ENCODE measurements at regions not wholly inside any gene's neighbourhood (a gene's known extent, or its start where the extent isn't known, plus 50 kb on each side); places are given as distances from the start of the nearest gene placed in this dataset.

- TF ChIP-seq ZNF324 (tag by site-specific recombination; IDR thresholded peaks at IDR 0.05) (no peak), WT1 (tag by site-specific recombination; IDR thresholded peaks at IDR 0.05) (no peak), BCL6B (tag by site-specific recombination; IDR thresholded peaks at IDR 0.05) (no peak), ZNF785 (tag by site-specific recombination; IDR thresholded peaks at IDR 0.05) (no peak), CTCF (tag by site-specific recombination; IDR thresholded peaks at IDR 0.05) (no peak), ZNF366 (tag by site-specific recombination; conservative IDR thresholded peaks at IDR 0.05) (no peak), SP2 (tag by site-specific recombination; IDR thresholded peaks at IDR 0.05) (no peak), ATF2 (tag by site-specific recombination; IDR thresholded peaks at IDR 0.05; ENCODE audit: low read depth) (no peak), REST (tag by site-specific recombination; IDR thresholded peaks at IDR 0.05) (no peak), SCRT2 (tag by site-specific recombination; IDR thresholded peaks at IDR 0.05) (no peak), ZNF792 (tag by site-specific recombination; IDR thresholded peaks at IDR 0.05) (no peak), ZNF146 (tag by site-specific recombination; IDR thresholded peaks at IDR 0.05) (no peak)
Measured at GRCh38 chr1:186745531-186746146, 65.4 kb upstream of the PTGS2 start.
